ENCODE measurements at regions not wholly inside any gene's neighbourhood (a gene's known extent, or its start where the extent isn't known, plus 50 kb on each side); places are given as distances from the start of the nearest gene placed in this dataset.

DNA sequence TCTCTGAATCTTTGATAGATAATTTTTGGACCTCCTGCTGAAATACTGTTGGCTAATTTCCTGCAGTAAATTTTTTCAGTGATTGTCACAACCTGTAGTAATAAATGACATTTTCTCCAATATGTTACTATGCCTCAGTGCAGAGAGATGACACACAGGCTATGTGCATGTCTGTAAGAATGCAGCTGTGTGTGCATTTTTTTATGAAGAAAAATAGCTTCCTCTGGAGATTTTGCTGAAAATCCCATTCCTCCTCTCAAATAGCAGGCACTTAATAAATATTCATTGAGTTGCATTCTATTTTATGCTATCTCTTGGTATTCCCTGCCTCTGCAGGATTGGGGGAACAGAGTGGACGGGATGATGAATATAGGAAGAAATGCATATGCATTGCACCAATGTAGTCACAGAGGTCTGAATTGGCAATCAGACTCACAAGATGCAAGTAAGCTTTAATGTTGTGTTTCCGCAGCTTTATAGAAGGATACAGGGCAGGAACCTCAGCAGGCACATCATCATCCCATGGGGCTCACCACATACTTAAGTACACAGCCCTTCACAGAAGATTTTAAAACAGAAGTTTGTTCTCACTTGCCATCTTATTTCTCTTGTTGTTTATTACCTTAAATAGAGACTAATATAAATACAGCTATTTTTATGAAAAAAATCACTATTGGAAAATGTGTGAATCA is 474.7 kb downstream of the EPM2A start:
- TF ChIP-seq, protein P1, sequence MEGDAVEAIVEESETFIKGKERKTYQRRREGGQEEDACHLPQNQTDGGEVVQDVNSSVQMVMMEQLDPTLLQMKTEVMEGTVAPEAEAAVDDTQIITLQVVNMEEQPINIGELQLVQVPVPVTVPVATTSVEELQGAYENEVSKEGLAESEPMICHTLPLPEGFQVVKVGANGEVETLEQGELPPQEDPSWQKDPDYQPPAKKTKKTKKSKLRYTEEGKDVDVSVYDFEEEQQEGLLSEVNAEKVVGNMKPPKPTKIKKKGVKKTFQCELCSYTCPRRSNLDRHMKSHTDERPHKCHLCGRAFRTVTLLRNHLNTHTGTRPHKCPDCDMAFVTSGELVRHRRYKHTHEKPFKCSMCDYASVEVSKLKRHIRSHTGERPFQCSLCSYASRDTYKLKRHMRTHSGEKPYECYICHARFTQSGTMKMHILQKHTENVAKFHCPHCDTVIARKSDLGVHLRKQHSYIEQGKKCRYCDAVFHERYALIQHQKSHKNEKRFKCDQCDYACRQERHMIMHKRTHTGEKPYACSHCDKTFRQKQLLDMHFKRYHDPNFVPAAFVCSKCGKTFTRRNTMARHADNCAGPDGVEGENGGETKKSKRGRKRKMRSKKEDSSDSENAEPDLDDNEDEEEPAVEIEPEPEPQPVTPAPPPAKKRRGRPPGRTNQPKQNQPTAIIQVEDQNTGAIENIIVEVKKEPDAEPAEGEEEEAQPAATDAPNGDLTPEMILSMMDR (IDR thresholded peaks at IDR 0.05), result no peak
- TF ChIP-seq POLR2AphosphoS5 (IDR thresholded peaks at IDR 0.05), result no peak
- no peak for TF ChIP-seq POLR2A (IDR thresholded peaks at IDR 0.05)
- no peak for TF ChIP-seq EP300 (IDR thresholded peaks at IDR 0.05)

Measured in suprapubic skin (tissue), 4 donors.